IMR-90 (cell line): ENCODE measurements at regions not wholly inside any gene's neighbourhood (a gene's known extent, or its start where the extent isn't known, plus 50 kb on each side); places are given as distances from the start of the nearest gene placed in this dataset.

ENCODE experiments used
- ATAC-seq: fragments of 200-7000 bp; cut with Tn5 transposase; 2 replicates; pipeline ENCODE4 v1.9.1; 2020; ENCODE audit warnings: low read depth, mild to moderate bottlenecking, moderate library complexity
- BruUV-seq: library from RNA; stranded (reverse); fragments of 400-500 nt; replicated peaks from 2 replicates; lab custom pipeline; 2021; lab: Mats Ljungman, UMichigan
- CTCF ChIA-PET: fragments of 300-600 bp; formaldehyde crosslinking; extraction: SDS; loops from one replicate; lab custom pipeline; 2021; ENCODE audit warnings: antibody characterized with exemption; lab: Yijun Ruan, JAX
- POLR2A ChIA-PET: fragments of 300-600 bp; sonication (Branson Sonifier 250); formaldehyde crosslinking; loops from one replicate; lab custom pipeline; 2022; ENCODE audit warnings: antibody characterized with exemption; ENCODE audit not compliant: unreplicated experiment; lab: Charles Lee
- DNase-seq: peaks from one replicate; pipeline ENCODE4 v3.0.0; 2013
- H2AFZ ChIP-seq: replicated peaks from 2 replicates; pipeline ENCODE3; 2013; ENCODE audit warnings: low read length, mild to moderate bottlenecking; ENCODE audit not compliant: poor library complexity
- H2AK5ac ChIP-seq: 2 replicates; pipeline ENCODE4 v1.6.1; 2013; ENCODE audit warnings: low read depth, low read length, inconsistent platforms
- H2AK9ac ChIP-seq: replicated peaks from 2 replicates; pipeline ENCODE3; 2013; ENCODE audit warnings: mild to moderate bottlenecking, low read depth, low read length, moderate library complexity; ENCODE audit not compliant: poor library complexity
- H2BK120ac ChIP-seq: 2 replicates; pipeline ENCODE4 v1.6.1; 2013; ENCODE audit warnings: low read depth, low read length, inconsistent platforms
- H2BK15ac ChIP-seq: 3 replicates; pipeline ENCODE4 v1.6.1; 2013; ENCODE audit warnings: low read depth, low read length, inconsistent platforms
- H2BK20ac ChIP-seq: 2 replicates; pipeline ENCODE4 v1.6.1; 2013; ENCODE audit warnings: low read depth, mild to moderate bottlenecking, inconsistent platforms, low read length, moderate library complexity
- H2BK5ac ChIP-seq: 2 replicates; pipeline ENCODE4 v1.6.1; 2013; ENCODE audit warnings: mild to moderate bottlenecking, low read depth, low read length, inconsistent platforms; ENCODE audit not compliant: poor library complexity, severe bottlenecking
- H3K14ac ChIP-seq: replicated peaks from 2 replicates; pipeline ENCODE4 v1.6.1; 2013; ENCODE audit warnings: low read depth, low read length, inconsistent platforms
- H3K18ac ChIP-seq: 2 replicates; pipeline ENCODE4 v1.6.1; 2013; ENCODE audit warnings: low read depth, low read length, control low read depth
- H3K23ac ChIP-seq: 2 replicates; pipeline ENCODE4 v1.6.1; 2013; ENCODE audit warnings: low read depth, low read length, inconsistent platforms
- H3K27ac ChIP-seq: 2 replicates; pipeline ENCODE4 v1.5.1; 2013; ENCODE audit warnings: mild to moderate bottlenecking, control low read depth, low read length; ENCODE audit not compliant: insufficient read depth
- H3K27me3 ChIP-seq: 2 replicates; pipeline ENCODE4 v1.6.1; 2013; ENCODE audit warnings: low read length; ENCODE audit not compliant: control insufficient read depth, insufficient read depth
- H3K36me3 ChIP-seq: 2 replicates; pipeline ENCODE4 v1.6.1; 2013; ENCODE audit warnings: low read length, mixed read lengths; ENCODE audit not compliant: control insufficient read depth, insufficient read depth
- H3K4ac ChIP-seq: 2 replicates; pipeline ENCODE4 v1.6.1; 2013; ENCODE audit warnings: low read depth, low read length, inconsistent platforms
- H3K4me1 ChIP-seq: 2 replicates; pipeline ENCODE4 v1.6.1; 2013; ENCODE audit warnings: low read length, mixed read lengths; ENCODE audit not compliant: control insufficient read depth, insufficient read depth
- H3K4me2 ChIP-seq: 2 replicates; pipeline ENCODE4 v1.6.1; 2013; ENCODE audit warnings: low read depth, mild to moderate bottlenecking, control low read depth, low read length, moderate library complexity
- H3K4me3 ChIP-seq: 2 replicates; pipeline ENCODE4 v1.5.1; 2013; ENCODE audit warnings: low read depth, mild to moderate bottlenecking, control low read depth, low read length, moderate library complexity; ENCODE audit not compliant: insufficient read depth
- H3K56ac ChIP-seq: 2 replicates; pipeline ENCODE4 v1.6.1; 2013; ENCODE audit warnings: low read length, inconsistent platforms; ENCODE audit not compliant: insufficient read depth; ENCODE audit errors: extremely low read depth
- H3K79me1 ChIP-seq, 2 experiments: 2 replicates each; pipeline ENCODE4 v1.6.1; 2013; ENCODE audit warnings: low read length in 2 of 2, inconsistent platforms in 1 of 2, low read depth in 1 of 2
- H3K9ac ChIP-seq: 2 replicates; pipeline ENCODE4 v1.6.1; 2013; ENCODE audit warnings: low read depth, low read length, control low read depth
- H3K9me1 ChIP-seq: 2 replicates; pipeline ENCODE4 v1.6.1; 2013; ENCODE audit warnings: low read length, inconsistent platforms; ENCODE audit not compliant: insufficient read depth
- H3K9me3 ChIP-seq: 2 replicates; pipeline ENCODE4 v1.6.1; 2013; ENCODE audit warnings: low read length; ENCODE audit not compliant: control insufficient read depth, insufficient read depth
- H4K20me1 ChIP-seq: 2 replicates; pipeline ENCODE4 v1.6.1; 2013; ENCODE audit warnings: low read length, inconsistent platforms; ENCODE audit not compliant: insufficient read depth
- H4K5ac ChIP-seq: 2 replicates; pipeline ENCODE4 v1.6.1; 2013; ENCODE audit warnings: mild to moderate bottlenecking, low read depth, low read length, control low read depth
- H4K8ac ChIP-seq, 2 experiments: 2 replicates each; pipeline ENCODE4 v1.6.1; 2013; ENCODE audit warnings: low read depth in 2 of 2, low read length in 2 of 2, control low read depth in 1 of 2, inconsistent platforms in 1 of 2
- H4K91ac ChIP-seq: 2 replicates; pipeline ENCODE4 v1.6.1; 2013; ENCODE audit warnings: low read depth, low read length, inconsistent platforms; ENCODE audit not compliant: insufficient read depth
- BHLHE40 ChIP-seq: fragments of 150-350 bp; IDR thresholded peaks from 2 replicates; pipeline ENCODE4 v1.6.1; 2016; ENCODE audit warnings: mild to moderate bottlenecking, low read depth, low read length
- CEBPB ChIP-seq: IDR thresholded peaks from 2 replicates; pipeline ENCODE4 v1.6.1; 2012; ENCODE audit warnings: low read depth, low read length, improper control_type of control experiment
- CHD1 ChIP-seq: IDR thresholded peaks from 2 replicates; pipeline ENCODE4 v1.6.1; 2012; ENCODE audit warnings: low read depth, low read length, improper control_type of control experiment
- FOS ChIP-seq: fragments of 150-350 bp; IDR thresholded peaks from 2 replicates; pipeline ENCODE4 v1.6.1; 2016; ENCODE audit warnings: low read depth, low read length
- MAFK ChIP-seq: IDR thresholded peaks from 2 replicates; pipeline ENCODE4 v1.6.1; 2012; ENCODE audit warnings: low read depth, low read length, improper control_type of control experiment
- MAZ ChIP-seq: IDR thresholded peaks from 2 replicates; pipeline ENCODE4 v1.6.1; 2012; ENCODE audit warnings: low read depth, mild to moderate bottlenecking, low read length, improper control_type of control experiment, moderate library complexity, borderline replicate concordance
- MXI1 ChIP-seq: IDR thresholded peaks from 2 replicates; pipeline ENCODE4 v1.6.1; 2012; ENCODE audit warnings: low read depth, mild to moderate bottlenecking, low read length, moderate library complexity, borderline replicate concordance
- NFE2L2 ChIP-seq: fragments of 150-350 bp; IDR thresholded peaks from 2 replicates; pipeline ENCODE4 v1.6.1; 2016; ENCODE audit warnings: low read depth, mild to moderate bottlenecking, low read length
- POLR2A ChIP-seq: IDR thresholded peaks from 2 replicates; pipeline ENCODE4 v1.6.1; 2012; ENCODE audit warnings: mild to moderate bottlenecking, low read depth, low read length
- RAD21 ChIP-seq: IDR thresholded peaks from 2 replicates; pipeline ENCODE4 v1.6.1; 2012; ENCODE audit warnings: low read length, improper control_type of control experiment
- RCOR1 ChIP-seq: IDR thresholded peaks from 2 replicates; pipeline ENCODE4 v1.6.1; 2012; ENCODE audit warnings: mild to moderate bottlenecking, low read length, improper control_type of control experiment; ENCODE audit not compliant: insufficient replicate concordance
- RFX5 ChIP-seq: IDR thresholded peaks from 2 replicates; pipeline ENCODE4 v1.8.0; 2012; ENCODE audit warnings: low read depth, mild to moderate bottlenecking, low read length, moderate library complexity
- SMC3 ChIP-seq: fragments of 150-350 bp; IDR thresholded peaks from 2 replicates; pipeline ENCODE4 v1.6.1; 2016; ENCODE audit warnings: low read depth, mild to moderate bottlenecking, antibody characterized with exemption, low read length, moderate library complexity
- WGBS, 2 experiments: methylation state at CpG; one replicate each; pipeline versions ENCODE4 v1.1.5 to v1.1.7; 2013; ENCODE audit warnings: missing lambda C conversion rate in 2 of 2; ENCODE audit not compliant: insufficient read length in 1 of 2; ENCODE audit errors: extremely low coverage in 2 of 2; 5-methylcytosine and 5-hydroxymethylcytosine counted together
- dilution Hi-C: fragments of 300-500 bp; cut with HindIII; formaldehyde crosslinking; loops from one replicate; pipeline ENCODE4 v1.14.3; 2018; ENCODE audit warnings: low sequenced_read_pairs; ENCODE audit not compliant: unreplicated experiment
- in situ Hi-C: fragments of 300-500 bp; cut with MboI; formaldehyde crosslinking; loops from 3 replicates; pipeline ENCODE4 v1.14.3; 2019; ENCODE audit warnings: low sequenced_read_pairs, inconsistent platforms, mixed read lengths
- intact Hi-C: fragments of 100-400 bp; cut with micrococcal nuclease; formaldehyde crosslinking; loops from 2 replicates; pipeline ENCODE4 v1.10.0; 2022
- TF ChIP-seq, protein P1 (sequence below): fragments of 150-350 bp; IDR thresholded peaks from 2 replicates; pipeline ENCODE4 v1.6.1; 2017; ENCODE audit warnings: mild to moderate bottlenecking, antibody characterized with exemption, low read length, low read depth
- TF ChIP-seq, protein P2 (sequence below): conservative IDR thresholded peaks from 2 replicates; pipeline ENCODE4 v1.5.1; 2012; ENCODE audit warnings: mild to moderate bottlenecking, low read depth, low read length, improper control_type of control experiment
- TF ChIP-seq, protein P3 (sequence below): fragments of 150-350 bp; IDR thresholded peaks from 2 replicates; pipeline ENCODE4 v1.6.1; 2016; ENCODE audit warnings: low read depth, mild to moderate bottlenecking, low read length, moderate library complexity, borderline replicate concordance

DNA sequence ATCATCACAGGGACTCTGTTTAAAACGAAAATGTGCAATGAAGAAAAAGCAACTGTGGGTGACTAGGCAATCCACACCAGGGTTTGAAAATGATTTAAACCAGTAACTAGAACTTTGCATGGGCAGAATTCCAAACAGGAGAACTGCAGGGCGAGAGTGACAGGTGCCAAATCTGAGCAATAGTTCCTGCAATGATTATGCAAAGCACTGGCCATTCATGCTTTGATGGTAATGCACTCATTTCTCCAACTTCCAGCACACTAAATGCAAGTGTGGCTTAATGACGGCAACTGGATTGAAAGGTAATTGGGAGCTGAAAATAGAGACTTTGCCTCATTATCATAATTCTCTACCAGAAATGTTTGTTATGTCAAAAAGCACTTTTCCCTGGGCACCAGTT lies 140.5 kb upstream of the TMCC3 start:
- H3K79me1 ChIP-seq, result no peaks in the 10 kb centered on the region
- no peak overlapping the region for H2BK20ac ChIP-seq
- no peak overlapping the region for H3K56ac ChIP-seq
- H4K8ac ChIP-seq, result no peak overlapping the region
- no peak overlapping the region for H4K91ac ChIP-seq
- H2BK120ac ChIP-seq, result no peak overlapping the region
- WGBS, 2 experiments, result 29% methylated on average over 1 of the region's 3 CpGs; no CpG with 5 or more reads in 1 of the 2 experiments
- dilution Hi-C loops, result no loop called here
- no TSS peak for BruUV-seq
- H2BK15ac ChIP-seq, result no peak overlapping the region
- no peaks in the 10 kb centered on the region for H4K20me1 ChIP-seq
- H3K14ac ChIP-seq, result no peak overlapping the region
- H3K9me3 ChIP-seq, result no peaks in the 10 kb centered on the region
- no peak overlapping the region for H4K5ac ChIP-seq
- H3K18ac ChIP-seq, result no peak overlapping the region
- no peak overlapping the region for H3K4ac ChIP-seq
- H3K27ac ChIP-seq, result no peak overlapping the region
- no peak overlapping the region for H2AK9ac ChIP-seq
- no peak overlapping the region for H2AK5ac ChIP-seq
- ChIA-PET CTCF (no interaction called here), POLR2A (no interaction called here)
- no peak overlapping the region for H3K4me2 ChIP-seq
- H2AFZ ChIP-seq, result no peak overlapping the region
- H3K9ac ChIP-seq, result no peak overlapping the region
- DNase-seq (no peak), ATAC-seq (no peak)
- intact Hi-C loops, result no loop called here
- H3K4me1 ChIP-seq, result no peaks in the 10 kb centered on the region
- in situ Hi-C loops, result no loop called here
- H3K23ac ChIP-seq, result no peak overlapping the region
- no peak for TF ChIP-seq CHD1
- TF ChIP-seq, protein P1, sequence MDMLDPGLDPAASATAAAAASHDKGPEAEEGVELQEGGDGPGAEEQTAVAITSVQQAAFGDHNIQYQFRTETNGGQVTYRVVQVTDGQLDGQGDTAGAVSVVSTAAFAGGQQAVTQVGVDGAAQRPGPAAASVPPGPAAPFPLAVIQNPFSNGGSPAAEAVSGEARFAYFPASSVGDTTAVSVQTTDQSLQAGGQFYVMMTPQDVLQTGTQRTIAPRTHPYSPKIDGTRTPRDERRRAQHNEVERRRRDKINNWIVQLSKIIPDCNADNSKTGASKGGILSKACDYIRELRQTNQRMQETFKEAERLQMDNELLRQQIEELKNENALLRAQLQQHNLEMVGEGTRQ, result no peak
- TF ChIP-seq CEBPB, result no peak
- TF ChIP-seq MAZ, result no peak
- TF ChIP-seq RFX5, result no peak
- TF ChIP-seq SMC3, result no peak
- no peak for TF ChIP-seq NFE2L2
- TF ChIP-seq, protein P2, sequence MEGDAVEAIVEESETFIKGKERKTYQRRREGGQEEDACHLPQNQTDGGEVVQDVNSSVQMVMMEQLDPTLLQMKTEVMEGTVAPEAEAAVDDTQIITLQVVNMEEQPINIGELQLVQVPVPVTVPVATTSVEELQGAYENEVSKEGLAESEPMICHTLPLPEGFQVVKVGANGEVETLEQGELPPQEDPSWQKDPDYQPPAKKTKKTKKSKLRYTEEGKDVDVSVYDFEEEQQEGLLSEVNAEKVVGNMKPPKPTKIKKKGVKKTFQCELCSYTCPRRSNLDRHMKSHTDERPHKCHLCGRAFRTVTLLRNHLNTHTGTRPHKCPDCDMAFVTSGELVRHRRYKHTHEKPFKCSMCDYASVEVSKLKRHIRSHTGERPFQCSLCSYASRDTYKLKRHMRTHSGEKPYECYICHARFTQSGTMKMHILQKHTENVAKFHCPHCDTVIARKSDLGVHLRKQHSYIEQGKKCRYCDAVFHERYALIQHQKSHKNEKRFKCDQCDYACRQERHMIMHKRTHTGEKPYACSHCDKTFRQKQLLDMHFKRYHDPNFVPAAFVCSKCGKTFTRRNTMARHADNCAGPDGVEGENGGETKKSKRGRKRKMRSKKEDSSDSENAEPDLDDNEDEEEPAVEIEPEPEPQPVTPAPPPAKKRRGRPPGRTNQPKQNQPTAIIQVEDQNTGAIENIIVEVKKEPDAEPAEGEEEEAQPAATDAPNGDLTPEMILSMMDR, result no peak
- no peak for TF ChIP-seq FOS
- no peak for TF ChIP-seq POLR2A
- no peak for TF ChIP-seq MXI1
- TF ChIP-seq RCOR1, result no peak
- no peak for TF ChIP-seq MAFK
- TF ChIP-seq, protein P3, sequence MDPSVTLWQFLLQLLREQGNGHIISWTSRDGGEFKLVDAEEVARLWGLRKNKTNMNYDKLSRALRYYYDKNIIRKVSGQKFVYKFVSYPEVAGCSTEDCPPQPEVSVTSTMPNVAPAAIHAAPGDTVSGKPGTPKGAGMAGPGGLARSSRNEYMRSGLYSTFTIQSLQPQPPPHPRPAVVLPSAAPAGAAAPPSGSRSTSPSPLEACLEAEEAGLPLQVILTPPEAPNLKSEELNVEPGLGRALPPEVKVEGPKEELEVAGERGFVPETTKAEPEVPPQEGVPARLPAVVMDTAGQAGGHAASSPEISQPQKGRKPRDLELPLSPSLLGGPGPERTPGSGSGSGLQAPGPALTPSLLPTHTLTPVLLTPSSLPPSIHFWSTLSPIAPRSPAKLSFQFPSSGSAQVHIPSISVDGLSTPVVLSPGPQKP, result no peak
- TF ChIP-seq RAD21, result no peak
- TF ChIP-seq BHLHE40, result no peak
- H3K9me1 ChIP-seq, result no peaks in the 10 kb centered on the region
- H2BK5ac ChIP-seq, result no peak overlapping the region
- no peak overlapping the region for H3K4me3 ChIP-seq
- no peaks in the 10 kb centered on the region for H3K36me3 ChIP-seq
- peaks cover 5% of the 10 kb centered on the region for H3K27me3 ChIP-seq
